ENCODE measurements at regions not wholly inside any gene's neighbourhood (a gene's known extent, or its start where the extent isn't known, plus 50 kb on each side); places are given as distances from the start of the nearest gene placed in this dataset.

DNA sequence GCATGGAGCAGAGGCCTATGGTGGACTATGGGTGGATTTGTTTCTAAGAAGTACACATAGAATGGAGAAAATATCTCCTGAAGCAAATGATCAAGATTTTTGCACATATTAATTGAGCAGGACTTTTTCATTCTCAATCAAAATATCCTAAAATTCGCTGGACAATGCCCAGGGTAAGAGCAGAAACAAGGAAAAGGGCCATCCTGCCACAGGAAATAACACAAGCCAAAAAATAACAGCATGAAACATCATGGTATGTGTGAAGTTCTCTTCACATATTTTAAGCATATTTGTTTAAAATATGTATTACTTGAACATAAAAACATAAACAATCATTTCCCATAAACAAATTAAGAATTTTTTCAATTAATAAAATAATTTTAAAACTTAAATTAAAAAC lies 868.9 kb downstream of the EPHA7 start:
- in situ Hi-C loops (cut with HindIII; ENCODE audit: low sequenced_read_pairs), result no loop called here

DNA sequence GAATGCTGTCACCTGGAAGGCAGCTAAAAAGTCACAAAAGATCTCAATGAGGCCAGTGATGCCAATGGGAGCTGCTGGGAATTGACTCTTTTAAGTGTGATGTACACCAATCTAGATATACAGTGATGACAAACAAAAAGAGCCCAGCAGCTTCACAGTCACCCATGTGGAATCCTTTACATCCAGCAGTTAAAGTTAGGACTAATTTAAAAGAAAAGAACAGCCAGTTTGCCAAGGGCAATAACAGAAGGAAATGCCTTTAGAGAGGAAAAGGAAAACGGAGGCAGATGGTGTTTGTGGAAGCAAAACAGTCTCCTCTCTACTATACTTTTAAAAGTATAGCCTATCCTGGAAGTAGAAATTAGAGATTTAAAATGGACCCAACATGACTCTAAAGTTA lies 873.5 kb downstream of the EPHA7 start:
- in situ Hi-C loops (cut with HindIII; ENCODE audit: low sequenced_read_pairs), result no loop called here

DNA sequence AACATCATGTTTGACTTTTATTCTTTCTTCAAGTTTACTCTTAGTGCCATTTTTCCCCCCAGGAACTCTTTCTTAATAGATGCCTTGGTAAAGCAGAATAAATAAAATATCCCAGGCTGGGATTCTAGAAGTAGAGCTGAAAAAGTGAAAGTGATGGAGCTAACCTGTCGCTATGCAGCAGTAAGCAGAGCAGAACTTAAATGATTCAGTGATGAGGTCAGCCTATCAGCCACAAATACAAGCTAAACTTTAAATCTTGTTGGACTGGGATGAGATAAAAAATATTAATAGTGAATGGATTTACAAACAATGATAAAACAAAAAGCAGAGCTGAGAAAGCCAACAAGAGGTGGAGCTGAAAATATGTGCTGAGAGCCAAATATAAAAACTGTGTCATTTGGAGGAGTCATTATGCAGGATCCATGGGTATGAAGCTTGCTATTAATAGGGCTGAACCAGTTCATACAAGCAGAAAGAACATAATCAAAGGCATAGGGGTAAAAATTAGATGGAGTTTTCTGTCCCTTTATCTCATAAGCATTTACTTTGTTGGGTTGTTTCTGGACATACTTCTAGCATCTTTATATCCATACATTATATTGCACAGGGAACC lies 877.8 kb downstream of the EPHA7 start:
- in situ Hi-C loops (cut with HindIII; ENCODE audit: low sequenced_read_pairs), result no loop called here

DNA sequence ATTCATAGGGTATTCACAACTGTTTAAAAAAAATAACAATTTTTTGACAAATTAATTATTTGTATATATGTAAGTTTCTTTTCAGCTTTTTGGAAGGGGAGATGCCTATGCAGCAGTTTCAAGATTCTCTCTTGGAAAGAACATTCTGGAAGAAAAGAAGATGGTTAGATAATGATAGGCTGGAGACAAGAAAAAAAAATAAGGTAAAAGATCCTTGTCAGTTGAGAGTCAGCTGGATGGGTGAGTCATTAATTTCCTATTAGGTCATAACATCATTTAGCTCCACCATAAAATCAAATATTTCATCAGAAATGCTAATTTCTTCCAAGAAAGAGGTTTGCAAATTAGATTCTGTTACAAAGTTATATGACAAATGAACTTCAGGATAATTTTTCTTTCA lies 880.4 kb downstream of the EPHA7 start:
- in situ Hi-C loops (cut with HindIII; ENCODE audit: low sequenced_read_pairs), result no loop called here

DNA sequence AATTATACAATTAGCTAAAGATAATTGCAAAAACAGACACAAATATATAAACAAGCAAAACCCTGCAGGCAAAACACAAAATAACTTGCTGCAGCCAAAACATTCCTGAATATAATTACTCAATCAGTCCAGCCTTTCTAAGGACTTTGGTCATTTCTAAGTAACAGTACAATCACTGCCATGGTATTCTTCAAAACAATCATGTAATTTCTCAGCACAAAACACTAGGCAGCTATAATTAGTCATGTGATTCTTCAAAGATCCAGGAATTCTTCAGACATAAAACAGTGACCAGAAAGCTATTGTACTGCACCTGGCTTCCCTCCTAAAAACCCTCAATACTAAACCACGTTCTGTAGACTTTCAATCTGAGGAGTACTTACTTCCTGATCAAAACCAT lies 881.1 kb downstream of the EPHA7 start:
- in situ Hi-C loops (cut with HindIII; ENCODE audit: low sequenced_read_pairs), result no loop called here

DNA sequence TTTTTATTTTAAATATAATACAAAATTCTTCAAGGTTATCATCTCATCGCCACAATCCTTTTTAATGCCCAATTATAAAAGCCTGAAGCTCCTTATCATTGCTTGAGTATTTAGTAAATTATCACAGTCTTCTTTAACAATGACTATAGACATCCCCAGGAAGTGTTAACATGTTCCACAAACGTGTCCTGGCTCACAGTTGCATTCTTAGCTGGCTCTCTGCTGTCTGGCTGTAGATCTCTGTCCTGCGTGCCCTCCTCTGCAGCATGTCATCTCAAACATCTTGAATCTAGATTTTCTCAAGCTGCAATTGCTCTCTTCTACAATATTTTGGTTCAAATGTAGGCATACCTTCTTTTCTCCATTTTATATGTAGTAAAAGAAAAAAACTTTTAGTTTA lies 885.2 kb downstream of the EPHA7 start:
- in situ Hi-C loops (cut with HindIII; ENCODE audit: low sequenced_read_pairs), result no loop called here

DNA sequence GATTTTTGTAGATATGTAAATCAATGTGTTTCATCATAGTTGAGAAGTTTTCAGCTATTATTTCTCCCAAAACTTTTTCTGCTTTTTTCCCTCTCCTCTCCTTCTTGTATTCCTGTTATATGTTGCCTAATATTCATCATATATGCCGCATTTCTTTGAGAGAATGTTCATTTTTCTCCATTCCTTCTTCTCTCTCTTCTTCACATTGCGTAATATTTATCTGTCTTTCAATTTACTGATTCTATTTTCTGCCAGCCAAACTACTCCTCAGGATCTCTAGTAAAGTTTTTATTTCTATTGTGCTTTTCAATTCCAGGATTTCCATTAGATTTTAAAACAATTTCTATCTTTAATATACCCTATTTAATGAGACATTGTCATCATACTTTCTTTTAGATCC lies 896.8 kb downstream of the EPHA7 start:
- in situ Hi-C loops (cut with HindIII; ENCODE audit: low sequenced_read_pairs), result no loop called here

DNA sequence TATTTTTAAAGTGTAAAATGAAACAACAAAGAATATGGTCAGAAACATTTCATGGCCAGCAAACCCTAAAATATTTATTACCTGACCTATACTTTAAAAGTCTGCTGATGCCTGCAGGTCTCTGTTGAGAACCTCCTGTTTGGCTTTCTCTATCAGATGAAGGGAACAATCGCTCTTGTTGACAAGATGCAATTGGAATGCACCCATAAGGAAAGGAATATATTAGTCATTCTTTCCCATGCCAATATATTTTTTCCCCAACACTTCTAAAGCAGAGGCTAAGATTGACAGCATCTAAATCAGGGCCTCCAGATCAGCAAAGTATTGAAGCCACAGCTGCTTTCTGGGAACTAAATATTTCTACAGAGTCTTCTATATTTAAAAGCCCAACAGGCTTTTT lies 897.8 kb downstream of the EPHA7 start:
- in situ Hi-C loops (cut with HindIII; ENCODE audit: low sequenced_read_pairs), result no loop called here

DNA sequence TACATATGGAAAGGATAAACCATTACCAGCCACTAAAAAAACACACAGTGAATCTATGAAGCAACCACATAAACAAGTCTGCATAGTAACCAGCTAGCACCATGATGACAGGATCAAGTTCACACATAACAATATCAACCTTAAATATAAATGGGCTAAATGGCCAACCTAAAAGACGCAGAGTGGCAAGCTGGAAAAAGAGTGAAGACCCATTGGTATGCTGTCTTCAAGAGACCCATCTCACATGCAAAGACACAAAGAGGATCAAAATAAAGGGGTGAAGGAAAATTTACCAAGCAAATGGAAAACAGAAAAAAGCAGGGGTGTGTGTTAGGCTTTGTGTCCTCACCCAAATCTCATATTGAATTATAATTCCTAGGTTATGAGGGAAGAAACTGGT lies 909.2 kb downstream of the EPHA7 start:
- in situ Hi-C loops (cut with HindIII; ENCODE audit: low sequenced_read_pairs), result no loop called here

DNA sequence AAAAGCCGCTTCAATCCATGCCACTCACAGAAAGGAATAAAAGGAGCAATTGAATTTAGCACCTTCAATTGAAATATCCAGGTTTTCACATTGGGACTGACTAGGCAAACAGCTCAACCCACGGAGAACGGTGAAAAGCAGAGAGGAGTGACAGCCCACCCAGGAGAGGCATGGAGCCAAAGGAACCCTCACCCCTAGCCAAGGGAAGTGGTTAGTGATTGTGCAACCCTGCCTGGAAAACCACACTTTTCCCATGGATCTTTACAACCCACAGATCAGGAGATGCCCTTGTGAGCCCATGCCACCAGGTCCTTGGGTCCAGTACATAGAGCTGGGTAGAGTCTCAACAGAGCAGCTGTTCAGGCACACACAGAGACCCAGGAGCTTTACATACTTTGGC lies 911.8 kb downstream of the EPHA7 start:
- in situ Hi-C loops (cut with HindIII; ENCODE audit: low sequenced_read_pairs), result no loop called here

DNA sequence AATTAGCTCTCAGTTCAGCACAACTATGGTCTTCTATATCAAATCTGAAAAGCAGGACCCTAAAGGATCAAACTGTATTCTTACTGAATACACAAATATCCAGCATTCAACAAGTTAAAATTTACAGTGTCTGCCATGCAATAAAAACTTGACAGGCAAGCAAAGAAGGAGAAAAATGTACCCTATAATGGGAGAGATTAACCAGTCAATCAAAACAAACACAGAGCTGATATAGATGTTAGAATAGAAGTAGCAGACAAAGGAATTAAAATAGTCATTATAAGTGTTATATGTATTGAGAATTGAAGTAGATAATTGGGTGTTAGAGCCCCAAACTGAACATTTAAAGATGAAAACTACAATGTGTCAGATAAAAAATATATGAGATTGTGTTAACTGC lies 914.9 kb downstream of the EPHA7 start:
- in situ Hi-C loops (cut with HindIII; ENCODE audit: low sequenced_read_pairs), result no loop called here

DNA sequence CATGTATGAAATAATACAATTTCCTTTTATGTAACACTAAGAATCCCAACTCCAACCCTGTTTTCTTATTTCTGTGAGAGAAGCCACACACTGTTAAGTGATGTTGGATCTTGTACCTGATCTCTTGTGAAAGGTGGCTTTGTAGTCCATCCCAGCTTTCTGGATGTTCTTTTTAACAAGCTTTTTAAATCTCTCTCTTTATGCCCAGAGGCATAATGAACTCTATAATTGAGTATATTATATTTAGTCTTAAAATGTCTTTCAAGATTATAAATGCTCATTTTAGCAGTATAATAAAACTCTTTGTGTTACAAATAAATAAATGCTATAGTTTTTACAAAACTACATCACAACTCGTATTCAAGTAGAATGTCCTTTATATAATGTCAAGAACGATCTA lies 922.1 kb downstream of the EPHA7 start:
- in situ Hi-C loops (cut with HindIII; ENCODE audit: low sequenced_read_pairs), result no loop called here

DNA sequence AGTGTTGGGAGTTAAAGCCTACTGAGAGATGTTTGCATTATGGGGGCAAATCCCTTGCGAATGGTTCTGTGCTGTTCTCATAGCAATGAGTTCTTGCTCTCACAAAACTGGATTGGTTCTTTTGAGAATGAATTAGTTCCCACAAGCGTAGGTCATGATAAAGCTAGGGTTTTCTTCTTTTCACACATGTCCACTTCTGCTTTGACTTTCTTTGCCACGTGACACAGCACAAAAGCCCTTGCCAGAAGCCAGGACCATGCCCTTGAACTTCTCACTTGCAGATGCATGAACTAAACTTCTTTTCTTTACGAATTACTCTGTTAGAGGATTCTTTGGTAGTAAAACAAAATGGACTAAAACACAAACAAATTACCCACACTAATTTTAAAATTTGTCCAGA lies 922.8 kb downstream of the EPHA7 start:
- in situ Hi-C loops (cut with HindIII; ENCODE audit: low sequenced_read_pairs), result no loop called here

DNA sequence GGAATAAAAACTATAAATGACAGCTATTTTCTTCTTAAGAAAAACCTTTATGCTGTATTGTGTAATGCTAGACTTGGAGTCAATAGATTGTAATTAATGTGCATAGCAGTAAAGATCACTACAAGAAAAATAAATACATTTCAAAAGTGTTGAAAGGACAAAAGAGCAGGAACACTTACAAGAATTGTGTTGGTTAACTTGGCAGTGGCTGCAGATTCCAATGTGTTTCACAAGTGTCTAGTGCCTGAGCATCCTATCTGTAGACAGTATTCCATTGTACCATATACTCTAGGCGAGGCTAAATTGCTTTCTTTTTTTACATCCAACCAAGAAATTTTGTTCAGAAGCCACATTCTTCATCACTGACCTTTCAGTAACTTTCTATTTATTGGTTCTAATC lies 924.1 kb downstream of the EPHA7 start:
- in situ Hi-C loops (cut with HindIII; ENCODE audit: low sequenced_read_pairs), result no loop called here

DNA sequence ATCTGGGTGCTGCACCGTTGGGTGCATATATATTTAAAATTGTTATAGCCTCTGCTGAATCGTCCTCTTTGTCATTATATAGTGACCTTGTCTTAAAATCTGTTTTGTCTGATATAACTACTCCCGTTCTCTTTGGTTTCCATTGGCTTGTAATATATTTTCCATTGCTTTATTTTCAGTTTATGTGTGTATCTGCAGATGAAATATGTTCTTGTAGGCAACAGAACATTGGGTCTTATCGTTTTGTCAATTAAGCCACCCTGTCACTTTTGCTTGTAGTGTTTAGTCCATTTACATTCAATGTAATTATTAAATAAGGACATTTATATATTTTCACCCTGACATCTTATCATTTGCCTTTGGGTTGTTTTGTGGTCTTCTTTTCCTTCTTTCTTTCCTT lies 933.9 kb downstream of the EPHA7 start:
- in situ Hi-C loops (cut with HindIII; ENCODE audit: low sequenced_read_pairs), result no loop called here

DNA sequence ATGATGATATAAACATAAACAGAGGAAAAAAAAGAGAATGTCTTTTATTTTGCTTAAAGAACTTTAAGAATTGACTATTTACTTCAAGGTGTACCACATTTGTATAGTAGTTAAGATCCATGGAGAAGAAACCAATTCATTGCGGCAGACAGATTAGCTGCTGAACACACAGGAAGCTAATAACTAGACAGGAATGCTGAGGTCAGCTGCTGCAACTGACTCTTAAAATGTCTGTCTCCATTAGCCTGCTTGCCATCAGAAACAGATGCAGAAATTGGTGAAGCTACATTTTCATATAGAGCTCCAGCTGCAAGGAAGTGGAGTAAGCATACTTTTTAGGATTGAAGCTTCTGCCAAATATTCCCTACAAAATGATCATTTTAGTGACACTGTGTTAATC lies 939.5 kb downstream of the EPHA7 start:
- in situ Hi-C loops (cut with HindIII; ENCODE audit: low sequenced_read_pairs), result no loop called here

DNA sequence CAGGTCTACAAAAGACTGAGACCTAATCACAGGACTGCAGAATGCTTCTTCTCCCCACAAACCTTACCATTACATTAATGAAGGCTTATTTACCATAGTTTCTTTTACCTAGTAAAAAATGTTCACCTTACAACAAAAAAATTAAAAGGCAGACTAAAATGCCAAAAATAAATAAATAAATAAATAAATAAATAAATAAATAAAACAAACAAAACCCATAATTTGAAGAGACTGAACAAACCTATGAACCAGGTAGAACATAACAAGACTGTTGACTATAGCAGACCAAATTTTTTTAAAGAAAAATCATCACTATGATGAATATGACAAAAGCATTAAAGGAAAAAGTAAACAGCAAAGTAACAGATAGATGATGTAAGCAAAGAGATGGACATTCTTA lies 946.3 kb downstream of the EPHA7 start:
- in situ Hi-C loops (cut with HindIII; ENCODE audit: low sequenced_read_pairs), result no loop called here

DNA sequence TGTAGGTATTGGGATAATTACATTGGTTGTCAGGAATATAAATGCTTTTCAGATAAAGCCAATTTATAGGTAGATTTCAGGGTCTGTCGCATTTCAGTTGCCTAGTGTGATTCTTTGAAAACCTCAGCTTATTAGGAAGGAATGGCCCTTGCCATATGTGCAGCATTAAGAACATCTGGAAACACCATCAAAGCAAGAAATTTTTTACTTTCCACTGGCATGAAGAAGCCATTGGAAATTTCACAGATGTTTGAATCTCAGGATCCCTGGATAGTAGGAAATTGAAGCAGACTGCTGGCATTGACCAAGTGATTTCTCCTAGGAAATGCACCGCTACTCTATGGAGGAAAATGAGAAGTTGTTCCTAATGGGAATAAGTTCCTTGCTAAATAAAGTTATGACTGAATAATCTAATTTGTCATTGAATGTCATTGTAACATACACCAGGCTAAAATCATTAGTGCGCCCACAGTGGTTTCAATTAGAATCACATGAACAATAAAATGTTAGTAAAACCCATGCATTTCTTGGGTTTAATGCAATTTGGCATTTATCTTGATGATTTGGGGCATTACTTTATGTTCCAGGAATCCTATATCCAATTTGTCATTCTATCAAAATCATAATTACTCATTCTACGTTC lies 950.1 kb downstream of the EPHA7 start:
- in situ Hi-C loops (cut with HindIII; ENCODE audit: low sequenced_read_pairs), result no loop called here

DNA sequence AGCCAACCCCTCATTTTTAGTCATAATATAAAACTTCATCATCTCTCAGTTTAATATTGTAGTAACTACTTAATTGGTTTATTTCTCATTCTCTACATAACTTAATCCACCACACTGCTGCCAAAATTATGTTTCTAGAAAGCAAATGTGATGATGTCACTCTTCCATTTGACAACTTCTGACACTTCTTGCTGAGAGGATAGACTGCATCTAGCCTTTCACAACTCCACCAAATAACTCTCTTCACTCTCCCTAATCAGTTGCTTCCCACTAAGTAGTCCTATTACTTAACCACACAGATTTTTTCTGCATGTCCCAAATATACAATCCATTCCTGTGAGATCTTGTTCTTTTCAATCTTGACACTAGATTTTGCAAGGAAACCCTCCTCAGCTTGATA lies 951.3 kb downstream of the EPHA7 start:
- in situ Hi-C loops (cut with HindIII; ENCODE audit: low sequenced_read_pairs), result no loop called here

DNA sequence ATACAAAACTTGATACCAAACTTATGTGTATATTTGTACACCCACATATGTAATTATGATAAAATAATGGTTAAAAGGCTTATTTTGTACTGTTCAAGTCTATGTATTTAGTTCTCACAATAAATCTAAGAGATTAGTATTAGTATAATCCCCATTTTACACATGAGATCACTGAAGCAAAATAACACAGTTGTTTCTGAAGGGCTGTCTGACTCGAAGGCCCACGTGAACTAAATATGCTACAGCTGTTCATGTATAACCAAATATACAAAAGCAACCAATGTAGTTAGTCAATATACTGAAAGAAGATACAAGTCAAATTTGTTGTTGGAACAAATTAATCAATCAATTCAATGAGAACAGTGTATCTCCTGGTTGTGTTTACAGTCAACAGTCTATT lies 959.2 kb downstream of the EPHA7 start:
- in situ Hi-C loops (cut with HindIII; ENCODE audit: low sequenced_read_pairs), result no loop called here

DNA sequence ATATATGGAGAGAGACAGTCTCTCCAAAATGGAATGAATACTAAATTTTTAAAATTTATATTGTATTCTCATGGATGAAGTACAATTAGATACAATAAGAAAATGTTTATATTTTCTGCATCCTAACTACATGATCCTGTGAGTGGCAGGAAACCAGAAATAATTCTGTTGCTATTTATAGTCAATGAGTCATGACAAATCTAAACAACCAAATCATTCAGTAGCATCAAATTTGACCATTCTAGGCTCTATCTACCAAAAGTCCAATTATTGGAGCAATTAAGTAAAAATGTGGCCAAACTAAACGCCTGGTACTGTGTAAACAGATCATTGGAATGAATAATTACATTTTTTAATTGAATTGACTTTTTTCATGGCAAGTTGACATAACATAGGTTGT lies 959.8 kb downstream of the EPHA7 start:
- in situ Hi-C loops (cut with HindIII; ENCODE audit: low sequenced_read_pairs), result no loop called here

DNA sequence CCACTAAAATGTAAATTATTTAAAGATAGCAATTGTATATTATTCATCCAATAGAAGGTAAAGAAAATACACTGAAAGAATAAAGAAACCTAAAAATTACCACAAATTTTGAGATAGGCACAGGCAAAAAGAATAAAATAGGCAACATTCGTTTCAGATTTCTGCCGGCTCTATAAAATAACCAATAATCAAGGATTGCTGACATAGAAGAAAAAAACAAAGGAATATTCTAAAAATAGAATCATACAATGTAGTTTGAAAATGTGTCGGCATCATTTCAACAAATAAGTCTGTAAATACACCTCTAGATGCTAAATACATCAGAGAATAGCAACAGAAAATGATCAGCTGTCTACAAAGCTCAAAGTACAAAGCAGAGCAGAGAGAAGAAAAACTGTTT lies 973.3 kb downstream of the EPHA7 start:
- in situ Hi-C loops (cut with HindIII; ENCODE audit: low sequenced_read_pairs), result no loop called here

DNA sequence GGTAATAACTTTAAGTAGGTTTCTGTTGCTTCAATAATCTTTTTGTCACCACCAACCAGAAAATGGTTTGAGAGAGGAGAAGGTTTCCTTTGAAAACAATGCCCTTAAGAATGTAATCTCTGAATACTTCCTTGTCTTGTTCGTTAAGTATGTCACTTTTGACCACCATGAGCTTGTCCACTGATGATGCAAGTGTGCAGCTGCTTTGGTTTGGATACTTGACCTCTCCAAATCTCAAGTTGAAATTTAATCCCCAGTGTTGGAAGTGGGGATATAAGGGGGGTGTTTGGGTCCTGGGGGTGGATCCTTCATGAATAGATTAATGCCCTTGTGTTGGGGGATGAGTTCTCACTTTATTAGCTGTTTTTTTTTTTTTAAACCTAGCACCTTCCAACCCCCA lies 985.4 kb downstream of the EPHA7 start:
- in situ Hi-C loops (cut with HindIII; ENCODE audit: low sequenced_read_pairs), result no loop called here
